Neural cell (in vitro differentiated cells): ENCODE measurements at regions not wholly inside any gene's neighbourhood (a gene's known extent, or its start where the extent isn't known, plus 50 kb on each side); places are given as distances from the start of the nearest gene placed in this dataset.

ENCODE experiments used
- H2AFZ ChIP-seq: fragments of 200-600, 300-800 bp; sonication (generic), shearing (Covaris generic); 2 replicates; pipeline ENCODE4 v1.6.0; 2014; ENCODE audit warnings: low read depth, mild to moderate bottlenecking, antibody characterized with exemption, low read length, moderate library complexity
- H3F3A ChIP-seq: fragments of 200-600 bp; shearing (Covaris generic); 2 replicates; pipeline ENCODE4 v1.6.1; 2016; ENCODE audit warnings: mild to moderate bottlenecking, moderate library complexity, mixed read lengths, antibody characterized with exemption, low read length; ENCODE audit not compliant: insufficient read depth, poor library complexity, severe bottlenecking
- H3K27ac ChIP-seq: fragments of 200-600, 300-800 bp; sonication (generic), shearing (Covaris generic); 2 replicates; pipeline ENCODE4 v1.5.1; 2014; ENCODE audit warnings: mild to moderate bottlenecking, low read length, moderate library complexity
- H3K27me3 ChIP-seq: fragments of 300-800, 200-600 bp; sonication (generic), shearing (Covaris generic); 2 replicates; pipeline ENCODE4 v1.6.0; 2014; ENCODE audit warnings: mild to moderate bottlenecking, low read depth, low read length, moderate library complexity; ENCODE audit not compliant: insufficient read depth
- H3K36me3 ChIP-seq: fragments of 300-800, 200-600 bp; sonication (generic), shearing (Covaris generic); 2 replicates; pipeline ENCODE4 v1.5.1; 2014; ENCODE audit warnings: mild to moderate bottlenecking, antibody characterized with exemption, low read length, moderate library complexity; ENCODE audit not compliant: insufficient read depth
- H3K4me2 ChIP-seq: fragments of 300-800, 200-600 bp; sonication (generic), shearing (Covaris generic); 2 replicates; pipeline ENCODE4 v1.6.0; 2014; ENCODE audit warnings: mild to moderate bottlenecking, low read length
- H3K4me3 ChIP-seq: fragments of 300-800, 200-600 bp; sonication (generic), shearing (Covaris generic); 2 replicates; pipeline ENCODE4 v1.5.1; 2014; ENCODE audit warnings: mild to moderate bottlenecking, low read length, moderate library complexity
- H3K79me2 ChIP-seq: fragments of 200-600 bp; shearing (Covaris generic); replicated peaks from 2 replicates; pipeline ENCODE4 v1.6.0; 2014; ENCODE audit warnings: mild to moderate bottlenecking, low read length, moderate library complexity; ENCODE audit not compliant: insufficient read depth
- H3K9ac ChIP-seq: fragments of 300-800, 200-600 bp; sonication (generic), shearing (Covaris generic); 2 replicates; pipeline ENCODE4 v1.6.1; 2016; ENCODE audit warnings: mild to moderate bottlenecking, low read length, mixed read lengths
- H3K9me2 ChIP-seq: fragments of 200-600 bp; shearing (Covaris generic); 2 replicates; pipeline ENCODE4 v1.6.1; 2016; ENCODE audit warnings: mild to moderate bottlenecking, low read length, mixed read lengths; ENCODE audit not compliant: insufficient read depth
- H3K9me3 ChIP-seq: fragments of 200-600, 300-800 bp; sonication (generic), shearing (Covaris generic); 2 replicates; pipeline ENCODE4 v1.6.1; 2016; ENCODE audit warnings: mild to moderate bottlenecking, mixed run types, low read length, moderate library complexity, mixed read lengths
- H4K20me1 ChIP-seq: fragments of 200-600 bp; shearing (Covaris generic); 2 replicates; pipeline ENCODE4 v1.6.1; 2016; ENCODE audit warnings: mild to moderate bottlenecking, mixed run types; ENCODE audit not compliant: insufficient read depth
- EP300 ChIP-seq: fragments of 450-650 bp; conservative IDR thresholded peaks from 2 replicates; pipeline ENCODE4 v1.6.1; 2014; ENCODE audit warnings: antibody characterized with exemption, mild to moderate bottlenecking, moderate library complexity; ENCODE audit not compliant: poor library complexity, severe bottlenecking
- EZH2 ChIP-seq: fragments of 200-600, 300-800 bp; shearing (Covaris generic), sonication (generic); IDR thresholded peaks from 2 replicates; pipeline ENCODE4 v1.6.1; 2014; ENCODE audit warnings: antibody characterized with exemption, low read length, borderline replicate concordance, mild to moderate bottlenecking; ENCODE audit not compliant: insufficient read depth, poor library complexity, severe bottlenecking
- MXI1 ChIP-seq: fragments of 450-650 bp; conservative IDR thresholded peaks from 2 replicates; pipeline ENCODE4 v1.6.1; 2014; ENCODE audit warnings: antibody characterized with exemption, mild to moderate bottlenecking; ENCODE audit not compliant: poor library complexity, severe bottlenecking
- POLR2AphosphoS5 ChIP-seq: IDR thresholded peaks from 2 replicates; pipeline ENCODE4 v1.6.1; 2012
- RAD21 ChIP-seq: fragments of 450-650 bp; conservative IDR thresholded peaks from 2 replicates; pipeline ENCODE4 v1.6.1; 2014; ENCODE audit warnings: antibody characterized with exemption, mild to moderate bottlenecking, moderate library complexity
- SMC3 ChIP-seq: fragments of 450-650 bp; conservative IDR thresholded peaks from 2 replicates; pipeline ENCODE4 v1.6.1; 2014; ENCODE audit warnings: antibody characterized with exemption, mild to moderate bottlenecking, moderate library complexity; ENCODE audit not compliant: poor library complexity
- TAF1 ChIP-seq: IDR thresholded peaks from 2 replicates; pipeline ENCODE4 v1.6.1; 2012; ENCODE audit warnings: low read depth
- TF ChIP-seq, protein P1 (sequence below): IDR thresholded peaks from 2 replicates; pipeline ENCODE4 v1.6.1; 2012; ENCODE audit warnings: borderline replicate concordance
- TF ChIP-seq, protein P2 (sequence below): fragments of 450-650 bp; IDR thresholded peaks from 2 replicates; pipeline ENCODE4 v1.5.1; 2014; ENCODE audit warnings: antibody characterized with exemption, mild to moderate bottlenecking, moderate library complexity; ENCODE audit not compliant: poor library complexity, severe bottlenecking

DNA sequence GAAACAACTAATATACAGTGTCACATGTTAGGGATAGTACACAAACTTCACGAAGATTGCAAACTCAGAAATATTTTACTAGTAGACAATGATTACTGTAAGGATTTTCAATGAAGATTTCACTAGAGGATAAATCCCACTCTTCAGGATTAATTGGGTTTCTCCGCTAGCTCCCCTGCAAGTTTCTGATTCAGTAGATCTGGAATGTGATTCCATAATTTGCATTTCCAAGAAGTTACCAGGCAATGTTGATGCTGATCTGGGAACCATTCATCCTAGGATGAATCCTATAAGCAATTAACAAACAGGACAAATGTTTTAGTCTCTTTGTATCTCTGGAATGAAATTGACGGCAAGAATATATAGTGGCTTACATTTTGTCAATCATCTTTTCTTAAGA lies 272.4 kb downstream of the ALX1 start:
- Histone ChIP-seq H3K79me2 (no peaks in the 10 kb centered on the region), H3K27ac (no peak overlapping the region), H3K36me3 (no peaks in the 10 kb centered on the region), H3K4me3 (no peak overlapping the region), H3K9ac (no peak overlapping the region), H3F3A (no peaks in the 10 kb centered on the region), H3K27me3 (no peaks in the 10 kb centered on the region), H2AFZ (no peak overlapping the region), H3K4me2 (no peak overlapping the region), H4K20me1 (no peaks in the 10 kb centered on the region), H3K9me3 (no peaks in the 10 kb centered on the region), H3K9me2 (no peaks in the 10 kb centered on the region)
- TF ChIP-seq EP300 (no peak), EZH2 (no peak), POLR2AphosphoS5 (no peak), RAD21 (no peak), SMC3 (no peak), TAF1 (no peak), MXI1 (no peak)
- TF ChIP-seq, protein P1, sequence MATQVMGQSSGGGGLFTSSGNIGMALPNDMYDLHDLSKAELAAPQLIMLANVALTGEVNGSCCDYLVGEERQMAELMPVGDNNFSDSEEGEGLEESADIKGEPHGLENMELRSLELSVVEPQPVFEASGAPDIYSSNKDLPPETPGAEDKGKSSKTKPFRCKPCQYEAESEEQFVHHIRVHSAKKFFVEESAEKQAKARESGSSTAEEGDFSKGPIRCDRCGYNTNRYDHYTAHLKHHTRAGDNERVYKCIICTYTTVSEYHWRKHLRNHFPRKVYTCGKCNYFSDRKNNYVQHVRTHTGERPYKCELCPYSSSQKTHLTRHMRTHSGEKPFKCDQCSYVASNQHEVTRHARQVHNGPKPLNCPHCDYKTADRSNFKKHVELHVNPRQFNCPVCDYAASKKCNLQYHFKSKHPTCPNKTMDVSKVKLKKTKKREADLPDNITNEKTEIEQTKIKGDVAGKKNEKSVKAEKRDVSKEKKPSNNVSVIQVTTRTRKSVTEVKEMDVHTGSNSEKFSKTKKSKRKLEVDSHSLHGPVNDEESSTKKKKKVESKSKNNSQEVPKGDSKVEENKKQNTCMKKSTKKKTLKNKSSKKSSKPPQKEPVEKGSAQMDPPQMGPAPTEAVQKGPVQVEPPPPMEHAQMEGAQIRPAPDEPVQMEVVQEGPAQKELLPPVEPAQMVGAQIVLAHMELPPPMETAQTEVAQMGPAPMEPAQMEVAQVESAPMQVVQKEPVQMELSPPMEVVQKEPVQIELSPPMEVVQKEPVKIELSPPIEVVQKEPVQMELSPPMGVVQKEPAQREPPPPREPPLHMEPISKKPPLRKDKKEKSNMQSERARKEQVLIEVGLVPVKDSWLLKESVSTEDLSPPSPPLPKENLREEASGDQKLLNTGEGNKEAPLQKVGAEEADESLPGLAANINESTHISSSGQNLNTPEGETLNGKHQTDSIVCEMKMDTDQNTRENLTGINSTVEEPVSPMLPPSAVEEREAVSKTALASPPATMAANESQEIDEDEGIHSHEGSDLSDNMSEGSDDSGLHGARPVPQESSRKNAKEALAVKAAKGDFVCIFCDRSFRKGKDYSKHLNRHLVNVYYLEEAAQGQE, result no peak
- TF ChIP-seq, protein P2, sequence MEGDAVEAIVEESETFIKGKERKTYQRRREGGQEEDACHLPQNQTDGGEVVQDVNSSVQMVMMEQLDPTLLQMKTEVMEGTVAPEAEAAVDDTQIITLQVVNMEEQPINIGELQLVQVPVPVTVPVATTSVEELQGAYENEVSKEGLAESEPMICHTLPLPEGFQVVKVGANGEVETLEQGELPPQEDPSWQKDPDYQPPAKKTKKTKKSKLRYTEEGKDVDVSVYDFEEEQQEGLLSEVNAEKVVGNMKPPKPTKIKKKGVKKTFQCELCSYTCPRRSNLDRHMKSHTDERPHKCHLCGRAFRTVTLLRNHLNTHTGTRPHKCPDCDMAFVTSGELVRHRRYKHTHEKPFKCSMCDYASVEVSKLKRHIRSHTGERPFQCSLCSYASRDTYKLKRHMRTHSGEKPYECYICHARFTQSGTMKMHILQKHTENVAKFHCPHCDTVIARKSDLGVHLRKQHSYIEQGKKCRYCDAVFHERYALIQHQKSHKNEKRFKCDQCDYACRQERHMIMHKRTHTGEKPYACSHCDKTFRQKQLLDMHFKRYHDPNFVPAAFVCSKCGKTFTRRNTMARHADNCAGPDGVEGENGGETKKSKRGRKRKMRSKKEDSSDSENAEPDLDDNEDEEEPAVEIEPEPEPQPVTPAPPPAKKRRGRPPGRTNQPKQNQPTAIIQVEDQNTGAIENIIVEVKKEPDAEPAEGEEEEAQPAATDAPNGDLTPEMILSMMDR, result no peak

DNA sequence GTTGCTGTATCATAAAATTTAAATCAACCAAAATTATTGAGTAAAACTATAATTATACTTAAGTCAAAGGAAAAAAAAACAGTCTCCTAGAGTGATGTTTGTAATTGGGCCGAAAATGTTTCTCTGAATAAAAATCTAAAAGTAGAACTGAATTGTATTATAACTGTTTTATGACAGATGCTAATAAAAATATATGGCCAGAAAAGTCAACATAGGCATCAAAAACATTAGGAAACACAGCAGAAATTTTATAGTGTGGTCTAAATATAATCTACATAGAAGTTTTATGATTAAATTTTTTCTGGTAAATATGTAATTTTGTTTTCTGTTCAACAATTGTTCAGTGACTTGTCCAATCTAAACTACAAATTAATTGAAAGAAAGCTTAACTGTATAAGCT lies 277.8 kb downstream of the ALX1 start:
- no peak for TF ChIP-seq TAF1
- no peak for TF ChIP-seq EP300
- TF ChIP-seq EZH2, result no peak
- TF ChIP-seq, protein P1, result no peak
- TF ChIP-seq RAD21, result no peak
- no peak for TF ChIP-seq SMC3
- no peak for TF ChIP-seq MXI1
- TF ChIP-seq, protein P2, result no peak
- no peak for TF ChIP-seq POLR2AphosphoS5
- no peaks in the 10 kb centered on the region for H3K79me2 ChIP-seq
- no peak overlapping the region for H3K27ac ChIP-seq
- H3K27me3 ChIP-seq, result no peaks in the 10 kb centered on the region
- no peak overlapping the region for H2AFZ ChIP-seq
- H3K4me3 ChIP-seq, result no peak overlapping the region
- no peaks in the 10 kb centered on the region for H3K9me2 ChIP-seq
- no peaks in the 10 kb centered on the region for H3K9me3 ChIP-seq
- no peaks in the 10 kb centered on the region for H3K36me3 ChIP-seq
- H3F3A ChIP-seq, result peaks cover 4% of the 10 kb centered on the region
- H3K4me2 ChIP-seq, result no peak overlapping the region
- H3K9ac ChIP-seq, result no peak overlapping the region
- no peaks in the 10 kb centered on the region for H4K20me1 ChIP-seq
